ENCODE measurements at regions not wholly inside any gene's neighbourhood (a gene's known extent, or its start where the extent isn't known, plus 50 kb on each side); places are given as distances from the start of the nearest gene placed in this dataset.

DNA sequence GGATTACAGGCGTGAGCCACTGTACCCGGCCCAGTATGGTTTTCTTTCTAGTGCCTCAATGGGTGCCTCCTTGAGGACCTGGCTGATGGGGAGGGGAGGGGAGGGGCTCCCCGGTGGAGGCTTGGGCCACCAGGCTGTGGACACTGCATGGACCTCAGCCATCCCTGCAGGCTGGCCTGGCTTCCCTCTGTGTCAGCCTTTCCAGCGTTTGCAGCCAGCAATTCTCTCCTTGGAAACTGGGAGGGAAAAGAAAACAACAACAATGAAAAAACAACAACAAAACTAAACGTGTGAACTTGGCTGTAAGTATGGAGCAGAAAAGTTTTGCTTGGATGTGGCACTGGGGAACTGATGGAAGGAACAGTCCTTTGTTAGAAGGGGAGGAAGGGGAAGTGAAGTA is 159.3 kb downstream of the GLI2 start:
- DNase-seq = peak in 13 of 56 donors; percentile 15 to 65 (median 38)

DNA sequence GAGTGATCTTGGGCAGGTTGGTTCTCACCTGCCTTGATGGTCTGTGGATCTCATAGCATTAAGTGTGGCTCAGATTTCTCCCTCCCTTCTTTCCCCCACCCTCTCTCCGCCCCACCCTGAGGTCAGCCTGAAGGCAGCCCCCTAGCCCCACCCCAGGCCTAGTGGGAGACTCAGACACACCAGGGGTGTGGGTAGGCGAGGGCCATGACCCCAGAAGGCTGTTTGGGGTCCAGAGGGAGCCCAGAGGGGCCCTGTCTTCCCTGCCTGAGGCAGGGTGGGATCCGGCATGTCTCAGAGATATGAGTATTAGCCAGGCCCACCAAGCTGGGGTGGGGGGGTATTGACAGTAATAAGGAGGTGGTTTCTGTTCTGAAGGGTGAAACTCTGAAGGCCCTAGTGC is 160.5 kb downstream of the GLI2 start:
- no peak for DNase-seq

DNA sequence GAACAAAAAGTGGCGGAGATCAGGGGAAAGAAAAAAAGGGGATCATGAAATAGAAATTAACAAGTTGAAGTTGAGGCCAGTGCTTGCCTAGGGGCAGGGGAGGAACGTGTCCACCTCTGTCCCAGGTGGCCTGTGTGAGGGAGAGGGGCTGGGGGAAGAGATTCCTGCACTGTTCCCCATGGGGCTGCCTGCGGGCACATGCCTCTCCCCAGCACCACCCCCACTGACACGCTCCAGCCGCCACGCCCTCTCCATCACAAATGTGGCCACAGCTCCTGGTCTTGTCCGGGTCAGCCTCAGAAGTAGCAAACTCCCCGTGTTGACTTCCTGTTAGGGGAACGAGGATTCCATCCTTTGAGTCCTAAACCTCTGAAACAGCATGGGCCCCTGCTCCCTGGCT is 161.2 kb downstream of the GLI2 start:
- no peak for DNase-seq

DNA sequence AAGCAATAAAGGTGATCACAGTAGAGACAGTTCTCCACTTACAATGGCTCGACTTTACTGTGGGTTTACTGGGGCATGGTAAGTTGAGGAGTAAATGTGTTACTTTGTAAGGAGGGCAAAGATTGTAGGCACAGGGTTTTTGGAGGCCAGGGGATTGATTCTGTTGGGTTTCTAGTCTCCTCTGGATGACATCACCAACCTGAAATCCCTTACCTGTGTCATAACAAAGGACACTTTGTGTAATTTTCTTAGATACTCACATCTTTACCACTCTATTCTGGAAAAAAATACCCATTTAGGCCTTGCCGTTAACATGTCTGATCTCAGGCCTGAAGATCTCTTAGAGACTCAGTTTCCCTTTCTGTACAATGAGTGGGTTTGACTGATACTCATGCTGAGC is 161.7 kb downstream of the GLI2 start:
- no peak for DNase-seq

DNA sequence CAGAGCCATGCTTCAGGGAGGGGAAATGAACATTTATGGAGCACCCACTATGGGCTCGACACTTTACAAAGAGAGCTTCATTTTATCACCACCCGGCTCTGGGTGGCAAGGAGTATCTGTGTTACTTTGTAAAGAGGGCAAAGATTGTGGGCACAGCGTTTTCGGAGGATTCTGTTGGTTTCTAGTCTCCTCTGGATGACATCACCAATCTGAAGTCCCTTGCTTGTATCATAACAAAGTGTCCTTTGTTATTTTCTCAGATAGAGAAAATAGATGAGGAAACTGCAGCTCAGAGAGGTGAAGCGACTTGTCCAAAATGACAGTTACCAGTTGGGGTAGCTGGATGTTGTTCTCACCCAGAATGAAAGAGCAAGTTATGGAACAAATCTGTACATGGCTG is 162.8 kb downstream of the GLI2 start:
- DNase-seq = no peak

DNA sequence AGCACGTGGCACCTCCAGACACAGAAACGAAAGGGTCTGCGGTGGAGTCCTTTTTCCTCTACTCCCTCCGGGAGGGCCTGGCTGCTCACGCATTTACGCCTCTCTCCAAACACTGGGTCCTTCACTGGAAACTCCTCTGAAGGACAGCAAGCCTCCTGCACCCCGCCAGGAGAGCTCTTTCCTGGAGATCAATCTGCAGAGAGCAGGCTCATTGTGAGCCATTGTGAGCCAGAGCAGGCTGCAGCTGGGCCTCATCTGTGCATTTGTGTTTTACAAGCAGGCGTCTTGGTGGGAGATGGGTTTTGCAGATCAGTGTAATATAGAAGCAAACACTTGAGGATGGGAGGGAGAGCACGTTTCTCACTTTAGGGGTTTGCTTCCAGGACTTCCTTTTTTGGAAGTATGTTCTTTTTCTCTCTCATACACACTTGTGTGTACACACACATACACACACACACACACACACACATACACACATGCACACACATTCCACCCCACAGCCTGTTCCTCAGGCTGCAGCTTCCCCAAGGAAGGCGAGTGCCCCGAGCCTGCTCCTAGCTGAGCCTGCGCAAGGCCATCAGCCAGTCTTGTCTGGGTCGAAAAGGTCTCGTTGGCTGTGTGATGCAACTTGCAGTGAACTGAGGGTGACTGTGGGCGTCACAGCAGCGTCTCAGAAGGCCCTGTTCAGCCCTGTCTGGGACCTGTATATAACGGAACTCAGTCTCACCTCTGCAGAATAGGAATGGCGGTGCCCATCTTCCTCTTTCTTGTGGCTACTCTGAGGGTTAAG is 163.5 kb downstream of the GLI2 start:
- no peak for DNase-seq

DNA sequence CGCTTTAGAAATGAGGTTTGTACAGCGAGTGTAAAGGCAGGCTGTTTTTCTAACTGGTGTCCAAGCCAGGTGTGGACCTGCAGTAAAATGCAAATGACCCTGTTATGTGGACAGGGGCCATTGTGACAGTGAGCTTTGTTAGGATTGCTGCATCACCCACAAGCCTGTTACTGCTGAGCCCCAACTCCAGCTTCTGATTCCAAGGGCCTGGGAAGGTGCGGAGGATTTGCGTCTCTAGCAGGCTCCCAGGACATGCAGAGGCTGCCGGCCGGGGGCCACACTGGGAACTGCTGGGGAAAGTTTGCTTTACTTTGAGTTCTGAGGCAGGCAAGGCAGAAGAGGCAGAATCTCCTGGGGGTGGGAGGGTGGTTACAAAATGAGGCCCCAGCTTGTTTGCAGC is 164.1 kb downstream of the GLI2 start:
- DNase-seq = no peak

DNA sequence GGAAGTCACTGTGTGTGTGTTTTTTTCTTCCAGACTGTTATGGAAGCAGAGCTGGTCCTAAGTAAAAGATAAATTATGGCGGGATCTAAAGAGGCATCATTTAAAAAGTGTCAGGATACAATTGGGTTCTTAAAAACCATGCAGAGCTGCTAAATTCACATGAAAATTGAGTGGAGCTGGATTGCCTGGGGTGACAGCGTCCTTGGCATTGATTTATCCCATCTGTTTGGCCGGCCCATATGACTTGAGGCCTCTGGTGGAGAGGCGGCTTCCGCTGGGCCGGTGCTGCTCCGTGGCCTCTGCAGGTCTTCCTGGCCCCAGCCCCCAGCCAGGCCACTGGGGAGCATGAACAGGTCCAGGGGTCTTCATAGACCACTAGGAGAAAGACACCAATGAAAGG is 165.5 kb downstream of the GLI2 start:
- DNase-seq = no peak

DNA sequence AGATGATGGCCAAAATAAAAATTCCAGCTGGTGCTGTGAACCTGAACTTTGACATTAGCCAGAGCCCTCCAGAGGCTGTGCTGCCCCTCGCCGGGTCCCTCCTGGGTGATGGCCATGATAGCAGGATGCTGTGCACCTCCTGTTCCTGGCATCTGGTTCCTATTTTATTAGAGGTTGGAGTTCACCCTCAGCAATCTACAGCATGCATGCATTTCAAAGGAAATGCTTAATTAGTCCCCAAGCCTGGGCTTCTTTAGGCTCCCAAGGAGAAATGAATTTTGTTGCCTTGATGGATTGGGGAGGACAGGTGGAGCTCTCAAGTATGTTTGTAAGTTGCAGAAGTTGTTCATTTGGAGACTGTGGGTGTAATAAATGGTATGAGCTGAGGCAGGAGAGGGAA is 166.9 kb downstream of the GLI2 start:
- DNase-seq = no peak

DNA sequence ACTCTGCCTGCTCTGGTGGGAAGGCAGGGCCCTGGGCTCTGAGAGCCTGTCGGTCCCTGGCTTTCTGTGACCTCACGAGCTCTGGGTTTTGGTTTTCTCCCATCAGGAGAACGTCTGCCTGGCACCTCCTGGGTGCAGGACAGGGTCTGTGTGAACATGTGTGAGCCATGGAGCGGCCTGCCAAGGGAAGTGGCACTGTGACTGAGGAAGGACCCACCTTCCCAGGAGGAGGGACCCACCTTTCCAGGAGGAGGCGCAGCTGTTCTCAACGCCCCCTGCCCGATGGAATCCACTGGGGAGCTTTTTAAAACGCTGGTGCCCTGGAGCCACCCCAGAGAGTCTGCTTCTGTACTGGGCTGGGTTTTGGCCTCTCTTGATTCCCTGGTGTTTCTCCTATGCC is 168.7 kb downstream of the GLI2 start:
- DNase-seq = no peak

DNA sequence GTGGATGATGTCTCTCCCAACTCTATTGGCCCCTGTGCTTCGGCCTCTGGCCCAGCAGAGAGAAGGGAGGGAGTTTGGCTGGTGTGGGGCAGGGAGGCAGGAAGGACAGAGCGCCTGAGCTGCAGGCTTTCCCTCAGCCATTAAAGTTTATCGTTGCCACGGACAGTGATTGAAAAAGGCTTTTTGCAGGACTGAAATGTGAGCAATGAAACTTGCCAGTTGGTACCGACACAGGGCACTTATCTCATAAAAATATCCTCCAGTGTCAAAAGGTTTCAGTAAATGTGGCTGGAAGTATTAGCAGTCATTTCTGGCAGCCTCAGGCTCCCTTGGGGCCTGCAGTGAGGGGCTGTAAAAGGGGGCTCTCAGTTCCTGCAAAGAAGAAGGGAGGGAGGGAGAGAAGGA is 169.2 kb downstream of the GLI2 start:
- DNase-seq = peak in 2 of 56 donors; percentile 7 to 15

DNA sequence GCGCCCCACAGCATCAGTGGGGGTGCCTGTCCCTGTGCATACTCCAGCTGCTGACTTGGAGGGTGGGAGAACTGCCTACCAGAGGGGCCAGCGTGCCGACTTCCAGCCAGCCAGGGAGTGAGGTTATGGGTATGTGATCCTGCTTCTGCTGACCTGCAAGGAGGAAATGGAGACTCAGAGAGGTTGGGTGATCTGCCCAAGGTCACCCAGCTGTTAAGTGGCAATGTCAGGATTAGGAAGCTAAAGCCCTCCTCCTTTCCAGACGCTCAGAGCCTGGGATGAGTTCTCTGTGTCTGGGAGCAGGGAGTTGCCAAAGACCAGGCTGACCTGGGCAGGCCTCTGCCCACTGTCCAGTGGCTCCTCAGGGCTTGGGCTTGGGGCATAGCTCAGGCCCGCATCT is 169.6 kb downstream of the GLI2 start:
- DNase-seq = no peak

DNA sequence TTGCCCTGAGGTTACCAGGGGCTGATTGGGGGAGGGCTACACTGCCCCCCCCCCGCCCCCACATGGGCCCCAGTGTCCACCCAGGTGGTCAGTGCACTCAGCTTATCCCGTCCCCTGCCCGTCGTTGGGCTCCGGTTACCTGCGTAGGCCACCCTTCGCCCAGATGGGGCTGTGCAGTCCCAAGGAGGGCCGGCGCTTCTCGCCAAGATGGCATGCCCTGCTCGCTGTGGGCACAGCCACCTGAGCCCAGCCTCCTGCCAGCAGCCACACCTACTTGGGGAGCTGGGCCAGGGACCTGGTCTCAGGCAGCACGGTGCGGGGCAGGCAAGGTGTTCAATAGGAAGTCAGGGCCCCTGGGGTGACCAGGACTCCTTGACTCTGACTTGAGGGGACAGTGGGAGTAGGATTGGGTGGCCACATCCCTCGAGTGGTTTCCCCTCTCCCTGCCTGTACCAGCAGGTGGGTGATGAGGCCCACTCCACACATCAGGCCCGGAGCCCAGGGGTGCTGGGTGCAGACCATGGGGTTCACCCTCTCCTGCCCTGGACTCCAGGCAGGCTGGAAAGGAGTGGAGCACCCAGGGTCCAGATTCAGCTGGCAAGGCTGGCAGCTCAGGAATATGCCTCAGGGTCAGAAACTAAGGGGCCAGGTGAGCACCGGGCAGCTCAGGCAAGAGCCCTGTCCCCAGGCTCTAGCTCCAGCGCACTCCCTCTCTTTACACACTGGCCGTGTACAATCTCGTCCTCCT is 170.3 kb downstream of the GLI2 start:
- DNase-seq = no peak

DNA sequence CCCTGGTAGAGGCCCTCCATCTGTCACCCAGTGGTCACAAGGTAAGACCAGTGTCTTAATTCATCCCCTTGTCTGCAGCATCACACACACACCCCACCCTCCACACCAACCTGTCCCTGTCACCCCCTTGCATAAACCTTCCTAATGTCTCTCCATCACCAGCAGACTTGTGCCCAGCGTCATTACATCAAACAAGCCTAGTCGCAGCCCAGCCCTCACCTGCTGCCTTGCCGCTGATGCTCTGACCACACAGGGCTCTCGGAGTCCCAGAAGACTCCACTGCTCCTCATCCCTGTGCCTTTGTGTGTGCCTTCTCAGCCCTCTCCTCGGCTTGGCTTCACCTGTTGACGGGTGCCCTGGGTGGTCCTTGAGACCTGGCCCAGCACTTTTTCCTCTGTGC is 171.2 kb downstream of the GLI2 start:
- DNase-seq = no peak

DNA sequence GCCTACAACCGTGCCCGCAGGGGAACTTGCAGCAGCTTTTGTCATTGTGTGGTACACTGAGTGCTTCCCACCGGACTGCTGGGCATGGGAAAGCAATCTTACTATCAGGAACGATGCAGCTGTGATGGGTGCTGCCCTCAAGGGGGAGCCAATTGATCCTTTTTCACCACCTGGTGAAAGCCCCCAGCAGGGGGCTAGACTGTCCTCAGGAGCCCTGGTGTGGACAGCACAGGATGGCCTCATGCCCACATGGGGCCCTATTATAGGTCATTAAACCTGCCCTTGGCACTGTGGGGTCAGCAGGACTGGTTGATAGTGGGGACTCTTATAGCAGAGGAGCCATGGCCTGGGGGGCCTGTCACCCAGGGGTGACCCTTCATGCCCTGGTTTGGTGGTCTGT is 172.2 kb downstream of the GLI2 start:
- DNase-seq = no peak

DNA sequence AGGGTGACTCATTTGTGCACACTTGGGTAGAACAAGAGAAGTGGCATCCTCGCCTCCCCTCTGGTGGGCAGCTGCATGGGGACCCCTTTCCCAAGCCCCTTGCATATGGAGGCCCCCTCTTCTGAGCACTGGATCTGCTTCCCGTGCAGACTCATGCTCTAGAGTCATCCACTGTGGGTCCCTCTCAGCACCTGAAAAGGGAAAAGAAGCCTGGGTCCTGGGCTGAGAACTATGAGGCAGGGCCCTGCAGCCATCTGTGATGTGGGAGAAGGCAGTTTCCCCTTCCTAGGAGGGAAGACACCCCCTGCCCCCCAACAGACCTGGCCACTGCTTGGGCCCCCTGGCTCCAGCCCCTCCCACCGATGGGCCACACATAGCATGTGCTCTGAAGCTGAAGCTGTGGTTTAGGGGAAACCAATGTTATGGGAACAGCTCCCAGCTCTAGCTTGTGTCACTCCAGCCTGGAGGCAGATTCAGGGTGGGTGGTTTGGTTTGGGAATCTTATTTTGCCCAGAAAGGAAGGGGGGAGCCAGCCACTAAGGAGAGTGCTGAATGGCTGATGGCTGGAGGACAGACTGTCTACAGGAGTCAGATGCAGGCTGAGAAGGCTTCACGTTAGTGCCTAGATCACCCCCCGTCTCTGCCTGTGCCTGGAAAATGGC is 172.8 kb downstream of the GLI2 start:
- DNase-seq = no peak

DNA sequence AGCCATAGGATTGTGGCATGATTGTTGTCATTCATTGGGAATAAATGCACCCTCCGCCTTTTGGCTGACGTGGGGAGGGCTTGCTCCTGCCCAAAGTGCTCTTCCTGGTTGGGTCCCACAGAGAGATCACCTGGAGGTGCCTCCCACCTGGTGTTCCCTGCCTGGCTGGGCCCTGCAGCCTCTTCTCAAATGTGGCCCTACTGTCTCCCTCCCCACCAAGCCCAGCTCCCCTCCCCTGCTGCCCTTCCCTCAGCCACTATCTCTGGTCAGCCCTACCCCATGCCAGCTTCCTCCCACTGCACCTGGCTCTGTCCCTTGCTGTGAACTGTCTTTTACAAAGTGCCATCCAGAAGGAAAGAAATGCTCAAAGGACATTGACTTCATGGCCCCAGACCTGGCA is 173.4 kb downstream of the GLI2 start:
- DNase-seq = no peak

DNA sequence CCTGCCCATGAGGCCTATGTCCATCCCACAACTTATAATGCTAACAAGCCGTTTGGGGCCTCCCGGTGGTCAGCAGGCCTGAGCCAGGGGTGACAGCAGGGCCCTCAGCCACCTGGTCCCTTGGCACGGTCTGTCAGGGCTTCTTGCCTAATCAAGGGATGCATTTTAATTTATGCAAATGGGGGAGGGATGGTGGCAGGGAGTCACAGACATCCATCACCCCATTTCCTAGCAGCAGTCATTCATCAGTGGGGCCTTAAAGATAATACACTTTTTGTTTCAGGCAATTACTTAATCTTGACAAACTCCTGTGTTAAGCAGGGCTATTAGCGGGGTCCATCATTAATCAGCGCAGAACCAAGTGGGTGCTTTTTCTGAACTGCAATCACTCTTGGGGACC is 174.5 kb downstream of the GLI2 start:
- DNase-seq = peak in 2 of 56 donors; percentile 13 to 27

DNA sequence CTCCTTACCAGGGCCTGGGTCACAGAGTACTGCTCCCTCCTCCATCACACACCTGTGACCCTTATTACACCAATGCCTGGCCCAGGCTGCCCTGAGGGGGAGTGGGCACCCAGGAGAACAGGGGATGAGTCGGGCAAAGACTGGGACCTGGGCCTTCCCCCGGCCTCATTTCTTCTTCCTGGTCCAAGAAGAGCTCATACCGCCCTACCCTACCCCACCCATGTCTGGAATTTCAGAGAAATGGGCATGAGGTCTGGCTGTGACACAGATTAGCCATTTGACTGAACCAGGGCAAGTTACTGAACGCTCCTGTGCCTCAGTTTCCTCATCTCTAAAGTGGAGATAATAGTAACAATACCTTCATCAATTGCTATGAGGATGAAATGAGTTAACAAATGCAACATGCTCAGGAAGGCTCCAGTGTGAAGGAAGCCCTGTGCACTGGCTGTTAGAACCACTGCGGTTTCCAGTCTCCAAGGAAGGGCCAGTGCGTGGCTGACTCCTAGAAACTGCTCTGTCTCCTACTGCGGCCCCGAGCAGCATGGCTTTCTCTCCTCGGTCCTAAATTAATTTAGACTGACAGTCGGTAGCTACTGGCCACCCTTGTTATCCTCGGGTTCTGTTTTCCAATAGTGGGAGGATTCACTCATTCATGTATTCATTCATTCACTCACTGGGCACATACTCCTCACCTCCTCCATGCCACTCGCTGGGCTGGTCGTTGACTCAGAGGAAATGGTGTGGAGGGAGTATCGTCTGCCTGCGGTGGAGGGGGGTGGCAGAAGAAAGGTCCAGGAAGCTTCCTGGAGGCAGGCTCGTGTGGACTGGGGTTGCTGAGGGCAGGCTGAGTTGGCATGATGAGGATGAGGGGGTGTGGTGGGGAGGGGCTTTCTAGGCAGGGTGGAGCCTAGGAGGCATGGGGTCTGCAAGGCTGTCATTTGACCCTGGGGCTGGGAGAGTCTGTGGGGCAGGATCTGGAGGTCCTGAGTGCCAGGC is 175.6 kb downstream of the GLI2 start:
- no peak for DNase-seq

DNA sequence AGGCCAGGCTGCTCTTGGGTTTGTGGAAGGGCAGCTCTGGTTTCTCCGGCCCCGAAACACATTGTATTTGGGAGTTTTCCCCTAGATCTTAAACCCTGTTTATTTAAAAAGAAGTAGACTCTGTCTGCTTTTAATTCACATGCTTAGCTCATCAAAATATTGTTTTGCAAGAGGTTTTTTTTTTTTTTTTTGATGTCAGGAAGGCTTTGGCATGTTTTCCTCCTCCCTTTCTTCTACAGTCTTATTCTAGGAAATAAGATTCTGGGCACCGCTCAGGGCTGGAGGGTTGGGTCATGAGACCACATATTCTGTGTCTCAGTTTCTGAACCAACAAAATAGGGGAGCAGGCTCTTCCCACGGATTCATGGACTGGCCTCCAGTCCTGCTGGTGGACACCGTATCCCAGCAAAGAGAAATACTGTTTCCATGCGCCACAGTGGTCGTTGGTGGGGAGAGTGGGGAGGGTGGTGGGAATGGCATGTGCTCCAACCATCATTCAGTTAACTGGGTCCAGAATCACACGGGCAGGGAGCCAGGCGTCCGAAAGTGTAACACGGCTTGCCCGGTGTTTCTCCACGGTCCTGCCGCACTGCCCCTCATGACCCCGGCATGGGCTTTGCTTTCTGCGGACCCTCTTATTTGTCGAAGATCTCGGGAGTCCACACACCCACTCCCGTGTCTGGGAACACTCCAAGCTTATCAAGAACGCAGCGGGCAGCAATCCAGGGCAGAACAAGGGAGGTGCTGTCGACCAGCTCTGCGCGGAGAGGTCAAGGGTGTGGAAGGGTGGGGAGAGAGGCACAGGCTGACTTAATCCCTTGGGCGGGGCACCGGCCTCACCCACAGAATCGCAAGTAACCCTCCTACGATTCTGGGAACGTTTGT is 176.7 kb downstream of the GLI2 start:
- DNase-seq = peak in 16 of 56 donors; percentile 9 to 57 (median 35)
